HepG2 (cell line): ENCODE measurements at regions not wholly inside any gene's neighbourhood (a gene's known extent, or its start where the extent isn't known, plus 50 kb on each side); places are given as distances from the start of the nearest gene placed in this dataset.

Experiments used
- ATAC-seq: fragments of 200-7000 bp; cut with Tn5 transposase; 3 replicates; pipeline ENCODE4 v1.9.1; 2020; ENCODE audit warnings: mild to moderate bottlenecking, moderate library complexity
- BruUV-seq: library from RNA; stranded (reverse); fragments of 400-500 nt; replicated peaks from 2 replicates; lab custom pipeline; 2021; lab: Mats Ljungman, UMichigan
- CTCF ChIA-PET: fragments of 300-600 bp; formaldehyde crosslinking; extraction: SDS; loops from one replicate; lab custom pipeline; 2021; ENCODE audit warnings: low total read pairs, inconsistent platforms, low intra/inter-chr PET ratio; lab: Yijun Ruan, JAX
- POLR2A ChIA-PET: fragments of 350-600 bp; sonication (Branson Sonifier 250); formaldehyde crosslinking; loops from one replicate; lab custom pipeline; 2020; ENCODE audit warnings: antibody characterized with exemption, inconsistent platforms; lab: Yijun Ruan, JAX
- DNase-seq: peaks from one replicate; pipeline ENCODE4 v3.0.0-alpha.2; 2015; ENCODE audit warnings: low spot score
- FAIRE-seq: peaks from 3 replicates; lab custom pipeline; 2011; peaks lifted over from hg19 to GRCh38; lab: Jason Lieb, UNC
- H2AFZ ChIP-seq: one replicate; pipeline ENCODE4 v1.6.1; 2011; ENCODE audit warnings: low read length, inconsistent platforms
- H3K27ac ChIP-seq: fragments of 300-600 bp; 3 replicates; pipeline ENCODE4 v1.8.0; 2011; ENCODE audit warnings: mixed run types, mild to moderate bottlenecking, mixed read lengths, low read length, inconsistent platforms; ENCODE audit not compliant: insufficient read depth; ENCODE audit errors: extremely low read length
- H3K27me3 ChIP-seq, 2 experiments: fragments of 200-600 bp in 1 of 2; 2 replicates in 1 of 2; 3 replicates in 1 of 2; pipeline versions ENCODE4 v1.6.0 to v1.8.0; 2011; ENCODE audit warnings: low read length in 2 of 2, mild to moderate bottlenecking in 2 of 2, moderate library complexity in 2 of 2, inconsistent platforms in 1 of 2; ENCODE audit not compliant: insufficient read depth in 2 of 2, control insufficient read depth in 1 of 2
- H3K36me3 ChIP-seq, 2 experiments: fragments of 200-600 bp in 1 of 2; replicated peaks in 1 of 2; 2 replicates in 1 of 2; 3 replicates in 1 of 2; pipeline versions ENCODE4 v1.5.1 to v1.8.0; 2011; ENCODE audit warnings: low read length in 2 of 2, inconsistent platforms in 1 of 2; ENCODE audit not compliant: insufficient read depth in 2 of 2, control insufficient read depth in 1 of 2
- H3K4me1 ChIP-seq: 2 replicates; pipeline ENCODE4 v1.5.1; 2012; ENCODE audit warnings: low read length, inconsistent platforms; ENCODE audit not compliant: insufficient read depth
- H3K4me2 ChIP-seq: 2 replicates; pipeline ENCODE4 v1.6.0; 2011; ENCODE audit warnings: low read depth, low read length, inconsistent platforms
- H3K4me3 ChIP-seq, 3 experiments: fragments of 200-600 bp in 1 of 3; sonication (generic), shearing (Covaris generic) in 1 of 3; replicated peaks in 1 of 3; 2 replicates each; pipeline ENCODE4 v1.5.1; 2011 to 2016; ENCODE audit warnings: low read length in 3 of 3, inconsistent platforms in 2 of 3, low read depth in 2 of 3, mild to moderate bottlenecking in 2 of 3, control low read depth in 1 of 3, mixed read lengths in 1 of 3; ENCODE audit not compliant: insufficient read depth in 1 of 3
- H3K79me2 ChIP-seq: one replicate; pipeline ENCODE4 v1.6.1; 2011; ENCODE audit warnings: low read length, inconsistent platforms; ENCODE audit not compliant: insufficient read depth
- H3K9ac ChIP-seq: 2 replicates; pipeline ENCODE4 v1.6.0; 2011; ENCODE audit warnings: mild to moderate bottlenecking, low read depth, low read length, inconsistent platforms; ENCODE audit not compliant: insufficient read depth
- H3K9me3 ChIP-seq: 2 replicates; pipeline ENCODE4 v1.5.1; 2012; ENCODE audit warnings: mild to moderate bottlenecking, low read length
- H4K20me1 ChIP-seq: 2 replicates; pipeline ENCODE4 v1.6.0; 2011; ENCODE audit warnings: inconsistent platforms, mild to moderate bottlenecking, low read length, moderate library complexity; ENCODE audit not compliant: insufficient read depth
- CBX2 ChIP-seq, 2 experiments: fragments of 200-600 bp in 1 of 2; sonication (generic); formaldehyde crosslinking in 1 of 2; IDR thresholded peaks; 2 replicates each; pipeline versions ENCODE4 v1.7.0 to v1.8.1; 2018 to 2022; ENCODE audit warnings: low read depth in 2 of 2, low read length in 1 of 2, mild to moderate bottlenecking in 1 of 2, missing genetic modification reagents in 1 of 2
- PHF20 ChIP-seq: sonication (generic); formaldehyde crosslinking; IDR thresholded peaks from 2 replicates; pipeline ENCODE4 v1.5.0; 2020; ENCODE audit warnings: mild to moderate bottlenecking, missing genetic modification reagents
- TAF1 ChIP-seq: sonication (generic); formaldehyde crosslinking; IDR thresholded peaks from 2 replicates; pipeline ENCODE4 v1.4.0; 2020; ENCODE audit warnings: missing genetic modification reagents
- TP53 ChIP-seq: sonication (generic); formaldehyde crosslinking; conservative IDR thresholded peaks from 2 replicates; pipeline ENCODE4 v1.4.0; 2020; ENCODE audit warnings: missing genetic modification reagents
- ZBTB1 ChIP-seq: sonication (generic); formaldehyde crosslinking; IDR thresholded peaks from 2 replicates; pipeline ENCODE4 v1.4.0; 2020; ENCODE audit warnings: missing genetic modification reagents, borderline replicate concordance
- ZFP1 ChIP-seq: IDR thresholded peaks from 2 replicates; pipeline ENCODE4 v1.6.1; 2016
- ZFX ChIP-seq: sonication (generic); formaldehyde crosslinking; IDR thresholded peaks from 2 replicates; pipeline ENCODE4 v1.4.0; 2020; ENCODE audit warnings: mild to moderate bottlenecking, low read depth, missing genetic modification reagents, moderate library complexity
- ZNF367 ChIP-seq: sonication (generic); formaldehyde crosslinking; IDR thresholded peaks from 2 replicates; pipeline ENCODE4 v1.4.0; 2020; ENCODE audit warnings: missing genetic modification reagents, borderline replicate concordance
- ZNF598 ChIP-seq: sonication (generic); formaldehyde crosslinking; IDR thresholded peaks from 2 replicates; pipeline ENCODE4 v1.5.1; 2020; ENCODE audit warnings: mild to moderate bottlenecking, missing genetic modification reagents, borderline replicate concordance
- ZZZ3 ChIP-seq: sonication (generic); formaldehyde crosslinking; IDR thresholded peaks from 2 replicates; pipeline ENCODE4 v1.4.0; 2020; ENCODE audit warnings: missing genetic modification reagents, mild to moderate bottlenecking, borderline replicate concordance
- WGBS: methylation state at CpG from one replicate; pipeline ENCODE4 v1.1.6; 2017; ENCODE audit warnings: low lambda C conversion rate; 5-methylcytosine and 5-hydroxymethylcytosine counted together
- in situ Hi-C: cut with HindIII; loops from 2 replicates; pipeline ENCODE4 v1.10.0; 2017; ENCODE audit warnings: low pct_unique_long_range_greater_than_20kb; ENCODE audit not compliant: extremely low pct_ligation_motif_present
- intact Hi-C: fragments of 100-400 bp; cut with micrococcal nuclease; formaldehyde crosslinking; loops from one replicate; pipeline ENCODE4 v1.10.0; 2022; ENCODE audit not compliant: unreplicated experiment
- TF ChIP-seq, protein P1 (sequence below): sonication (generic); formaldehyde crosslinking; IDR thresholded peaks from 2 replicates; pipeline ENCODE4 v1.4.0; 2020; ENCODE audit warnings: low read depth, mild to moderate bottlenecking, missing genetic modification reagents
- TF ChIP-seq, protein P2 (sequence below): sonication (generic); formaldehyde crosslinking; IDR thresholded peaks from 2 replicates; pipeline ENCODE4 v1.9.0; 2021; ENCODE audit warnings: missing genetic modification reagents, borderline replicate concordance
- TF ChIP-seq, protein P3 (sequence below): sonication (generic); formaldehyde crosslinking; IDR thresholded peaks from 2 replicates; pipeline ENCODE4 v1.4.0; 2020; ENCODE audit warnings: missing genetic modification reagents
- TF ChIP-seq, protein P4 (sequence below): sonication (generic); formaldehyde crosslinking; IDR thresholded peaks from 2 replicates; pipeline ENCODE4 v1.9.0; 2021; ENCODE audit warnings: missing genetic modification reagents, mild to moderate bottlenecking, borderline replicate concordance

DNA sequence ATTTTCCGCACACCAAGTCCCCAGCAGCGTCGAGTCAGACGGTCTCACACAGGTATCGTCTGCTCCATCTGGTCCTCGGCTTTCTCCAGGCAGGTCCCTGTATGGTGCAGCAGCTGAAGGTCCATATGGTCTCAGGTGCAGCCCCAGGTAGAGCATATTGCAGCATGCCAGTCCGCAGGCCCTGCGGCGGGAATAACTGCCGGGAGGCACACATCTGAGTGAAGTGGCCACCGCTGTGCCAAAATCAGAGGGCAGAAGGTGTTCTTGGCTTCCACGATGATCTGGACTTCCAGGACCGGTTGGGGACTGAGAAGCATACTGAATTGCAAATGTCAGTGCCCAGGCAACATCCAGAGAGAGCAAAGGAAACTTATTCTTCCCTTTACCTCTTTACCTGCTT lies 320.3 kb downstream of the RNF144A start:
- DNase-seq: no peak
- 47% methylated on average over 13 of the region's 13 CpGs for WGBS
- POLR2A ChIA-PET: no interaction called here
- Histone ChIP-seq H3K4me2 (no peak overlapping the region), H3K36me3 (no peaks in the 10 kb centered on the region), H3K4me3 (no peak overlapping the region), H4K20me1 (no peaks in the 10 kb centered on the region), H3K9me3 (no peaks in the 10 kb centered on the region), H3K27me3 (no peaks in the 10 kb centered on the region), H3K4me1 (no peaks in the 10 kb centered on the region), H3K79me2 (no peaks in the 10 kb centered on the region), H2AFZ (no peak overlapping the region), H3K27ac (no peak overlapping the region), H3K9ac (no peak overlapping the region)
- ATAC-seq: no peak
- intact Hi-C loops (no loop called here), in situ Hi-C loops (no loop called here)
- CTCF ChIA-PET: no interaction called here
- no peak for FAIRE-seq
- no TSS peak for BruUV-seq
- no peak for TF ChIP-seq ZZZ3 (CRISPR knock-in tag)
- no peak for TF ChIP-seq ZFX (CRISPR knock-in tag)
- TF ChIP-seq ZFP1: no peak
- TF ChIP-seq ZBTB1: no peak
- no peak for TF ChIP-seq TP53 (CRISPR knock-in tag)
- no peak for TF ChIP-seq TAF1
- TF ChIP-seq, protein P1, sequence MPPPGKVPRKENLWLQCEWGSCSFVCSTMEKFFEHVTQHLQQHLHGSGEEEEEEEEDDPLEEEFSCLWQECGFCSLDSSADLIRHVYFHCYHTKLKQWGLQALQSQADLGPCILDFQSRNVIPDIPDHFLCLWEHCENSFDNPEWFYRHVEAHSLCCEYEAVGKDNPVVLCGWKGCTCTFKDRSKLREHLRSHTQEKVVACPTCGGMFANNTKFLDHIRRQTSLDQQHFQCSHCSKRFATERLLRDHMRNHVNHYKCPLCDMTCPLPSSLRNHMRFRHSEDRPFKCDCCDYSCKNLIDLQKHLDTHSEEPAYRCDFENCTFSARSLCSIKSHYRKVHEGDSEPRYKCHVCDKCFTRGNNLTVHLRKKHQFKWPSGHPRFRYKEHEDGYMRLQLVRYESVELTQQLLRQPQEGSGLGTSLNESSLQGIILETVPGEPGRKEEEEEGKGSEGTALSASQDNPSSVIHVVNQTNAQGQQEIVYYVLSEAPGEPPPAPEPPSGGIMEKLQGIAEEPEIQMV: no peak
- TF ChIP-seq, protein P2, sequence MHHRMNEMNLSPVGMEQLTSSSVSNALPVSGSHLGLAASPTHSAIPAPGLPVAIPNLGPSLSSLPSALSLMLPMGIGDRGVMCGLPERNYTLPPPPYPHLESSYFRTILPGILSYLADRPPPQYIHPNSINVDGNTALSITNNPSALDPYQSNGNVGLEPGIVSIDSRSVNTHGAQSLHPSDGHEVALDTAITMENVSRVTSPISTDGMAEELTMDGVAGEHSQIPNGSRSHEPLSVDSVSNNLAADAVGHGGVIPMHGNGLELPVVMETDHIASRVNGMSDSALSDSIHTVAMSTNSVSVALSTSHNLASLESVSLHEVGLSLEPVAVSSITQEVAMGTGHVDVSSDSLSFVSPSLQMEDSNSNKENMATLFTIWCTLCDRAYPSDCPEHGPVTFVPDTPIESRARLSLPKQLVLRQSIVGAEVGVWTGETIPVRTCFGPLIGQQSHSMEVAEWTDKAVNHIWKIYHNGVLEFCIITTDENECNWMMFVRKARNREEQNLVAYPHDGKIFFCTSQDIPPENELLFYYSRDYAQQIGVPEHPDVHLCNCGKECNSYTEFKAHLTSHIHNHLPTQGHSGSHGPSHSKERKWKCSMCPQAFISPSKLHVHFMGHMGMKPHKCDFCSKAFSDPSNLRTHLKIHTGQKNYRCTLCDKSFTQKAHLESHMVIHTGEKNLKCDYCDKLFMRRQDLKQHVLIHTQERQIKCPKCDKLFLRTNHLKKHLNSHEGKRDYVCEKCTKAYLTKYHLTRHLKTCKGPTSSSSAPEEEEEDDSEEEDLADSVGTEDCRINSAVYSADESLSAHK (CRISPR knock-in tag): no peak
- TF ChIP-seq, protein P3, sequence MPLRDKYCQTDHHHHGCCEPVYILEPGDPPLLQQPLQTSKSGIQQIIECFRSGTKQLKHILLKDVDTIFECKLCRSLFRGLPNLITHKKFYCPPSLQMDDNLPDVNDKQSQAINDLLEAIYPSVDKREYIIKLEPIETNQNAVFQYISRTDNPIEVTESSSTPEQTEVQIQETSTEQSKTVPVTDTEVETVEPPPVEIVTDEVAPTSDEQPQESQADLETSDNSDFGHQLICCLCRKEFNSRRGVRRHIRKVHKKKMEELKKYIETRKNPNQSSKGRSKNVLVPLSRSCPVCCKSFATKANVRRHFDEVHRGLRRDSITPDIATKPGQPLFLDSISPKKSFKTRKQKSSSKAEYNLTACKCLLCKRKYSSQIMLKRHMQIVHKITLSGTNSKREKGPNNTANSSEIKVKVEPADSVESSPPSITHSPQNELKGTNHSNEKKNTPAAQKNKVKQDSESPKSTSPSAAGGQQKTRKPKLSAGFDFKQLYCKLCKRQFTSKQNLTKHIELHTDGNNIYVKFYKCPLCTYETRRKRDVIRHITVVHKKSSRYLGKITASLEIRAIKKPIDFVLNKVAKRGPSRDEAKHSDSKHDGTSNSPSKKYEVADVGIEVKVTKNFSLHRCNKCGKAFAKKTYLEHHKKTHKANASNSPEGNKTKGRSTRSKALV (CRISPR knock-in tag): no peak
- TF ChIP-seq ZNF367 (CRISPR knock-in tag): no peak
- no peak for TF ChIP-seq CBX2 (IDR thresholded peaks at IDR 0.05; ENCODE audit: low read depth, low read length)
- no peak for TF ChIP-seq CBX2 (CRISPR knock-in tag; IDR thresholded peaks at IDR 0.05; ENCODE audit: low read depth)
- TF ChIP-seq, protein P4, sequence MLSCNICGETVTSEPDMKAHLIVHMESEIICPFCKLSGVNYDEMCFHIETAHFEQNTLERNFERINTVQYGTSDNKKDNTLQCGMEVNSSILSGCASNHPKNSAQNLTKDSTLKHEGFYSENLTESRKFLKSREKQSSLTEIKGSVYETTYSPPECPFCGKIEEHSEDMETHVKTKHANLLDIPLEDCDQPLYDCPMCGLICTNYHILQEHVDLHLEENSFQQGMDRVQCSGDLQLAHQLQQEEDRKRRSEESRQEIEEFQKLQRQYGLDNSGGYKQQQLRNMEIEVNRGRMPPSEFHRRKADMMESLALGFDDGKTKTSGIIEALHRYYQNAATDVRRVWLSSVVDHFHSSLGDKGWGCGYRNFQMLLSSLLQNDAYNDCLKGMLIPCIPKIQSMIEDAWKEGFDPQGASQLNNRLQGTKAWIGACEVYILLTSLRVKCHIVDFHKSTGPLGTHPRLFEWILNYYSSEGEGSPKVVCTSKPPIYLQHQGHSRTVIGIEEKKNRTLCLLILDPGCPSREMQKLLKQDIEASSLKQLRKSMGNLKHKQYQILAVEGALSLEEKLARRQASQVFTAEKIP: no peak
- no peak for TF ChIP-seq ZNF598 (CRISPR knock-in tag)
- no peak for TF ChIP-seq PHF20
